ENCODE measurements at regions not wholly inside any gene's neighbourhood (a gene's known extent, or its start where the extent isn't known, plus 50 kb on each side); places are given as distances from the start of the nearest gene placed in this dataset.

DNA sequence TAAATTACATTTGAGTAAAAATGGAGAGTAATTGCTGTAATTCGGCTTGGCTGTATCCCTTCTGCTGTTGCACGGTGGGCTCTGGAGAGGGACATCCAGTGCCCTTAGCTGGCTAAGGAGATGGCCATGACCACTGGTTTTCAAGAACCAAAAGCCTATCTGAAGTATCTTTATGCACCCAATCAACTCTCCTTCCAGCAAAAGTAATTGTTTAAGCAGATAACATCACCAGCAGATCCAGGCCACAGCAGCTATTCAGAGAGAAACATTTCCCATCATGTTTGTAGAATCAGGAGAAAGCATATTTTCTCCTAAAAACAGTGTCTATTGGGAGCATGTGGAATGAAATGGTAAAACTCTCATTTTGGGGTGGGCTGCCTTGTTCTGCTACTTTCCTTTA lies 514.5 kb upstream of the RGMA start:
- no peak for TF ChIP-seq EZH2 (IDR thresholded peaks at IDR 0.05; ENCODE audit: insufficient read depth, poor library complexity, severe bottlenecking)
- no peak for TF ChIP-seq EZH2phosphoT487 (IDR thresholded peaks at IDR 0.05; ENCODE audit: insufficient read depth, low read depth)
